ENCODE measurements at regions not wholly inside any gene's neighbourhood (a gene's known extent, or its start where the extent isn't known, plus 50 kb on each side); places are given as distances from the start of the nearest gene placed in this dataset.
"Not testable (repeated sequence)": the region's sequence is repeated elsewhere in the genome, so short reads cannot be mapped to it uniquely, and the experiment has no call there.

- DNase-seq = no peak
These were observed 434.7 kb upstream of the NDST4 start for GRCh38 chr4:115548123-115548522.

GRCh38 chr4:115537387-115537786 is 424.0 kb upstream of the NDST4 start:
- DNase-seq = no peak

GRCh38 chr4:115529126-115529525 is 415.7 kb upstream of the NDST4 start:
- no peak for DNase-seq

GRCh38 chr4:115519476-115519875 is 406.1 kb upstream of the NDST4 start:
- not testable (repeated sequence) for DNase-seq

GRCh38 chr4:115515772-115516171 is 402.4 kb upstream of the NDST4 start:
- no peak for DNase-seq

GRCh38 chr4:115515366-115515765 is 401.9 kb upstream of the NDST4 start:
- no peak for DNase-seq

GRCh38 chr4:115514675-115515074 is 401.3 kb upstream of the NDST4 start:
- DNase-seq = no peak

- DNase-seq = no peak
These were observed 391.9 kb upstream of the NDST4 start for GRCh38 chr4:115505326-115505725.

- DNase-seq = no peak
These were observed 388.2 kb upstream of the NDST4 start for GRCh38 chr4:115501656-115502055.

- DNase-seq = not testable (repeated sequence)
These were observed 380.4 kb upstream of the NDST4 start for GRCh38 chr4:115493770-115494169.

GRCh38 chr4:115491686-115492085 is 378.3 kb upstream of the NDST4 start:
- DNase-seq = no peak

GRCh38 chr4:115489279-115489678 is 375.9 kb upstream of the NDST4 start:
- DNase-seq = no peak

- DNase-seq = no peak
These were observed 372.0 kb upstream of the NDST4 start for GRCh38 chr4:115485402-115485801.

GRCh38 chr4:115484479-115484878 is 371.1 kb upstream of the NDST4 start:
- DNase-seq = no peak

- DNase-seq = no peak
These were observed 357.3 kb upstream of the NDST4 start for GRCh38 chr4:115470763-115471162.

GRCh38 chr4:115459301-115459700 is 345.9 kb upstream of the NDST4 start:
- DNase-seq = not testable (repeated sequence)

GRCh38 chr4:115456231-115456630 is 342.8 kb upstream of the NDST4 start:
- no peak for DNase-seq

- DNase-seq = no peak
These were observed 340.8 kb upstream of the NDST4 start for GRCh38 chr4:115454228-115454627.

GRCh38 chr4:115453416-115453815 is 340.0 kb upstream of the NDST4 start:
- DNase-seq = no peak

- DNase-seq = not testable (repeated sequence)
These were observed 338.8 kb upstream of the NDST4 start for GRCh38 chr4:115452229-115452628.

- DNase-seq = no peak
These were observed 324.3 kb upstream of the NDST4 start for GRCh38 chr4:115437739-115438138.

- no peak for DNase-seq
These were observed 320.1 kb upstream of the NDST4 start for GRCh38 chr4:115433491-115433890.

- no peak for DNase-seq
These were observed 316.6 kb upstream of the NDST4 start for GRCh38 chr4:115430024-115430423.

GRCh38 chr4:115428455-115428854 is 315.0 kb upstream of the NDST4 start:
- no peak for DNase-seq

GRCh38 chr4:115424852-115425251 is 311.4 kb upstream of the NDST4 start:
- DNase-seq = no peak
